ENCODE measurements at regions not wholly inside any gene's neighbourhood (a gene's known extent, or its start where the extent isn't known, plus 50 kb on each side); places are given as distances from the start of the nearest gene placed in this dataset.

- H3K36me3 Mint-ChIP-seq (ENCODE audit: unreplicated experiment) = no peaks in the 10 kb centered on the region
- no peaks in the 10 kb centered on the region for H3K4me1 Mint-ChIP-seq (ENCODE audit: low read depth, unreplicated experiment)
- no peak overlapping the region for H3K4me3 Mint-ChIP-seq (ENCODE audit: unreplicated experiment)
- no peak overlapping the region for H3K27ac Mint-ChIP-seq (ENCODE audit: unreplicated experiment)
- TF ChIP-seq CTCF (IDR thresholded peaks at IDR 0.05; ENCODE audit: partially characterized antibody, unreplicated experiment) = no peak
- H3K27me3 Mint-ChIP-seq (ENCODE audit: unreplicated experiment) = no peaks in the 10 kb centered on the region
- H3K9me3 Mint-ChIP-seq (ENCODE audit: unreplicated experiment) = no peaks in the 10 kb centered on the region
- DNase-seq = no peak
Measured at GRCh38 chr3:159806412-159806811, 182.2 kb upstream of the IL12A start.

GRCh38 chr3:159807137-159808040, 181.2 kb upstream of the IL12A start:
- Mint-ChIP-seq H3K4me3 (ENCODE audit: unreplicated experiment) (no peak overlapping the region), H3K27ac (ENCODE audit: unreplicated experiment) (no peak overlapping the region), H3K36me3 (ENCODE audit: unreplicated experiment) (no peaks in the 10 kb centered on the region), H3K4me1 (ENCODE audit: low read depth, unreplicated experiment) (no peaks in the 10 kb centered on the region), H3K9me3 (ENCODE audit: unreplicated experiment) (no peaks in the 10 kb centered on the region), H3K27me3 (ENCODE audit: unreplicated experiment) (no peaks in the 10 kb centered on the region)
- no peak for DNase-seq
- no peak for TF ChIP-seq CTCF (IDR thresholded peaks at IDR 0.05; ENCODE audit: partially characterized antibody, unreplicated experiment)

- no peak overlapping the region for H3K4me3 Mint-ChIP-seq (ENCODE audit: unreplicated experiment)
- TF ChIP-seq CTCF (IDR thresholded peaks at IDR 0.05; ENCODE audit: partially characterized antibody, unreplicated experiment) = no peak
- no peaks in the 10 kb centered on the region for H3K36me3 Mint-ChIP-seq (ENCODE audit: unreplicated experiment)
- no peak for DNase-seq
- H3K27ac Mint-ChIP-seq (ENCODE audit: unreplicated experiment) = no peak overlapping the region
- H3K4me1 Mint-ChIP-seq (ENCODE audit: low read depth, unreplicated experiment) = peaks cover 5% of the 10 kb centered on the region
- H3K9me3 Mint-ChIP-seq (ENCODE audit: unreplicated experiment) = no peaks in the 10 kb centered on the region
- H3K27me3 Mint-ChIP-seq (ENCODE audit: unreplicated experiment) = no peaks in the 10 kb centered on the region
Measured at GRCh38 chr3:159813822-159814531, 174.7 kb upstream of the IL12A start.

GRCh38 chr3:159816512-159816911, 172.1 kb upstream of the IL12A start:
- H3K4me1 Mint-ChIP-seq (ENCODE audit: low read depth, unreplicated experiment) = peaks cover 5% of the 10 kb centered on the region
- DNase-seq = no peak
- no peaks in the 10 kb centered on the region for H3K36me3 Mint-ChIP-seq (ENCODE audit: unreplicated experiment)
- H3K9me3 Mint-ChIP-seq (ENCODE audit: unreplicated experiment) = no peaks in the 10 kb centered on the region
- TF ChIP-seq CTCF (IDR thresholded peaks at IDR 0.05; ENCODE audit: partially characterized antibody, unreplicated experiment) = no peak
- H3K27ac Mint-ChIP-seq (ENCODE audit: unreplicated experiment) = no peak overlapping the region
- no peak overlapping the region for H3K4me3 Mint-ChIP-seq (ENCODE audit: unreplicated experiment)
- H3K27me3 Mint-ChIP-seq (ENCODE audit: unreplicated experiment) = no peaks in the 10 kb centered on the region

GRCh38 chr3:159817126-159817525, 171.5 kb upstream of the IL12A start:
- H3K4me3 Mint-ChIP-seq (ENCODE audit: unreplicated experiment) = no peak overlapping the region
- no peaks in the 10 kb centered on the region for H3K27me3 Mint-ChIP-seq (ENCODE audit: unreplicated experiment)
- peaks cover 5% of the 10 kb centered on the region for H3K4me1 Mint-ChIP-seq (ENCODE audit: low read depth, unreplicated experiment)
- no peaks in the 10 kb centered on the region for H3K9me3 Mint-ChIP-seq (ENCODE audit: unreplicated experiment)
- no peak overlapping the region for H3K27ac Mint-ChIP-seq (ENCODE audit: unreplicated experiment)
- no peak for DNase-seq
- TF ChIP-seq CTCF (IDR thresholded peaks at IDR 0.05; ENCODE audit: partially characterized antibody, unreplicated experiment) = no peak
- H3K36me3 Mint-ChIP-seq (ENCODE audit: unreplicated experiment) = no peaks in the 10 kb centered on the region
